ENCODE measurements at regions not wholly inside any gene's neighbourhood (a gene's known extent, or its start where the extent isn't known, plus 50 kb on each side); places are given as distances from the start of the nearest gene placed in this dataset.

DNA sequence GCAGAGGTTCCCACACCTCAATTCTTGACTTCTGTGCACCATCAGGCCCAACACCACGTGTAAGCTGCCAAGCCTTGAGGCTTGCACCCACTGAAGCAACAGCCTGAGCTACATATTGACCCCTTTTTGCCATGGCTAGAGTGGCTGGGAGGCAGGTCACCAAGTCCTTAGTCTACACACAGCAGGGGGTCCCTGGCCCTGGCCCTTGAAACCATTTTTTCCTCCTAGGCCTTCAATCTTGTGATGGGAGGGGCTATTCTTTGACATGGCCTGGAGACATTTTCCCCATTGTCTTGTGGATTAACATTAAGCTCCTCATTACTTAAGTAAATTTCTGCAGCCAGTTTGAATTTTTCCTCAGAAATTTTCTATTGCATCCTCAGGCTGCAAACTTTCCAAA is 336.6 kb downstream of the IL15 start:
- H3K9me3 ChIP-seq = peaks cover 0 to 46% (median 0%) of the 10 kb centered on the region in 11 donors
- H3K36me3 ChIP-seq = no peaks in the 10 kb centered on the region
- TF ChIP-seq, protein P1, sequence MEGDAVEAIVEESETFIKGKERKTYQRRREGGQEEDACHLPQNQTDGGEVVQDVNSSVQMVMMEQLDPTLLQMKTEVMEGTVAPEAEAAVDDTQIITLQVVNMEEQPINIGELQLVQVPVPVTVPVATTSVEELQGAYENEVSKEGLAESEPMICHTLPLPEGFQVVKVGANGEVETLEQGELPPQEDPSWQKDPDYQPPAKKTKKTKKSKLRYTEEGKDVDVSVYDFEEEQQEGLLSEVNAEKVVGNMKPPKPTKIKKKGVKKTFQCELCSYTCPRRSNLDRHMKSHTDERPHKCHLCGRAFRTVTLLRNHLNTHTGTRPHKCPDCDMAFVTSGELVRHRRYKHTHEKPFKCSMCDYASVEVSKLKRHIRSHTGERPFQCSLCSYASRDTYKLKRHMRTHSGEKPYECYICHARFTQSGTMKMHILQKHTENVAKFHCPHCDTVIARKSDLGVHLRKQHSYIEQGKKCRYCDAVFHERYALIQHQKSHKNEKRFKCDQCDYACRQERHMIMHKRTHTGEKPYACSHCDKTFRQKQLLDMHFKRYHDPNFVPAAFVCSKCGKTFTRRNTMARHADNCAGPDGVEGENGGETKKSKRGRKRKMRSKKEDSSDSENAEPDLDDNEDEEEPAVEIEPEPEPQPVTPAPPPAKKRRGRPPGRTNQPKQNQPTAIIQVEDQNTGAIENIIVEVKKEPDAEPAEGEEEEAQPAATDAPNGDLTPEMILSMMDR (IDR thresholded peaks at IDR 0.05) = no peak
- DNase-seq (no peak), ATAC-seq (no peak)
- no peaks in the 10 kb centered on the region for H3K4me1 ChIP-seq
- no peak overlapping the region for H3K4me3 ChIP-seq
- H3K27ac ChIP-seq = no peak overlapping the region
- H3K27me3 ChIP-seq = no peaks in the 10 kb centered on the region
- intact Hi-C loops (cut with DNase I) = no loop called here
- WGBS, 2 donors = 56 to 61% methylated on average over 1 of the region's 1 CpG

Measured in heart right ventricle (tissue), 16 donors.